ENCODE measurements at regions not wholly inside any gene's neighbourhood (a gene's known extent, or its start where the extent isn't known, plus 50 kb on each side); places are given as distances from the start of the nearest gene placed in this dataset.
"Not testable (repeated sequence)": the region's sequence is repeated elsewhere in the genome, so short reads cannot be mapped to it uniquely, and the experiment has no call there.

- no peak for DNase-seq
- intact Hi-C loops (cut with micrococcal nuclease; ENCODE audit: unreplicated experiment): no loop called here
- TF ChIP-seq, protein P1, sequence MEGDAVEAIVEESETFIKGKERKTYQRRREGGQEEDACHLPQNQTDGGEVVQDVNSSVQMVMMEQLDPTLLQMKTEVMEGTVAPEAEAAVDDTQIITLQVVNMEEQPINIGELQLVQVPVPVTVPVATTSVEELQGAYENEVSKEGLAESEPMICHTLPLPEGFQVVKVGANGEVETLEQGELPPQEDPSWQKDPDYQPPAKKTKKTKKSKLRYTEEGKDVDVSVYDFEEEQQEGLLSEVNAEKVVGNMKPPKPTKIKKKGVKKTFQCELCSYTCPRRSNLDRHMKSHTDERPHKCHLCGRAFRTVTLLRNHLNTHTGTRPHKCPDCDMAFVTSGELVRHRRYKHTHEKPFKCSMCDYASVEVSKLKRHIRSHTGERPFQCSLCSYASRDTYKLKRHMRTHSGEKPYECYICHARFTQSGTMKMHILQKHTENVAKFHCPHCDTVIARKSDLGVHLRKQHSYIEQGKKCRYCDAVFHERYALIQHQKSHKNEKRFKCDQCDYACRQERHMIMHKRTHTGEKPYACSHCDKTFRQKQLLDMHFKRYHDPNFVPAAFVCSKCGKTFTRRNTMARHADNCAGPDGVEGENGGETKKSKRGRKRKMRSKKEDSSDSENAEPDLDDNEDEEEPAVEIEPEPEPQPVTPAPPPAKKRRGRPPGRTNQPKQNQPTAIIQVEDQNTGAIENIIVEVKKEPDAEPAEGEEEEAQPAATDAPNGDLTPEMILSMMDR (IDR thresholded peaks at IDR 0.05; ENCODE audit: insufficient read depth in 1 of 2, low read depth in 1 of 2, low read length in 1 of 2, severe bottlenecking in 1 of 2, unreplicated experiment in 1 of 2): no peak
- H3K36me3 Mint-ChIP-seq (ENCODE audit: insufficient read depth, unreplicated experiment): no peaks in the 10 kb centered on the region
- H3K27ac Mint-ChIP-seq (ENCODE audit: unreplicated experiment): no peak overlapping the region
- Histone ChIP-seq H3K4me3 (ENCODE audit: low read depth, low read length) (no peak overlapping the region), H3K27me3 (replicated peaks; ENCODE audit: control insufficient read depth, insufficient read depth, low read length) (no peaks in the 10 kb centered on the region), H3K36me3 (ENCODE audit: control insufficient read depth, insufficient read depth, low read length) (no peaks in the 10 kb centered on the region), H3K9me3 (no peaks in the 10 kb centered on the region), H3K4me1 (no peaks in the 10 kb centered on the region)
- no peak overlapping the region for H3K4me3 Mint-ChIP-seq (ENCODE audit: unreplicated experiment)
- H3K4me1 Mint-ChIP-seq (ENCODE audit: low read depth, unreplicated experiment): no peaks in the 10 kb centered on the region
- H3K27me3 Mint-ChIP-seq (ENCODE audit: insufficient read depth, unreplicated experiment): no peaks in the 10 kb centered on the region
- H3K9me3 Mint-ChIP-seq (ENCODE audit: unreplicated experiment): peaks cover 11% of the 10 kb centered on the region
- ChIA-PET POLR2A (no interaction called here), CTCF (no interaction called here)
- BruUV-seq (replicated peaks): no TSS peak
Measured at GRCh38 chr10:38209332-38209731, 115.2 kb downstream of the ZNF37A start.

GRCh38 chr10:38209748-38210147 is 115.6 kb downstream of the ZNF37A start:
- BruUV-seq (replicated peaks); H3K27me3 ChIP-seq (replicated peaks; ENCODE audit: control insufficient read depth, insufficient read depth, low read length); H3K36me3 Mint-ChIP-seq (ENCODE audit: insufficient read depth, unreplicated experiment); H3K9me3 ChIP-seq; H3K36me3 ChIP-seq (ENCODE audit: control insufficient read depth, insufficient read depth, low read length); DNase-seq; POLR2A ChIA-PET; H3K27ac Mint-ChIP-seq (ENCODE audit: unreplicated experiment); H3K4me3 Mint-ChIP-seq (ENCODE audit: unreplicated experiment); H3K27me3 Mint-ChIP-seq (ENCODE audit: insufficient read depth, unreplicated experiment); H3K4me1 ChIP-seq; intact Hi-C loops (cut with micrococcal nuclease; ENCODE audit: unreplicated experiment); CTCF ChIA-PET; H3K4me3 ChIP-seq (ENCODE audit: low read depth, low read length); H3K4me1 Mint-ChIP-seq (ENCODE audit: low read depth, unreplicated experiment): not testable (repeated sequence)
- peaks cover 11% of the 10 kb centered on the region for H3K9me3 Mint-ChIP-seq (ENCODE audit: unreplicated experiment)

DNA sequence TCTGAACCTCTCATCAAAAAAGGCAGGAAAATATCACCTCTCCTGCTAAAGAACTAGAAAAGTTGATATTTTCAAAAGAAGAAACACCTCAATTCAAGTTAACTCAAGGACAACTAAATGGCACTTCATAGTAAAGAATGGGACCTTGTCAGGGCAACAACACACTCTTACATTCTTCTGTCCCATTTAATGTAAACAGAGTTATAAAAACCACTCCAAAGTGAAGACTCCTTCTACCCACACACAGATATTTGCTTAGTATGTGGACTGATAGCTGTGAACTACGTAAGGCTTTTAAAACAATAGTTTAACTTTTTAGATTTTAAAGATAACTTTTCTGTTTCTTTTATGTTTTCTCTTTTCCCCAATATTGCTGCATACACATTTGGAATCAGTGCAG is 118.3 kb downstream of the ZNF37A start:
- CTCF ChIA-PET: no interaction called here
- TF ChIP-seq, protein P1 (IDR thresholded peaks at IDR 0.05; ENCODE audit: insufficient read depth in 1 of 2, low read depth in 1 of 2, low read length in 1 of 2, severe bottlenecking in 1 of 2, unreplicated experiment in 1 of 2): no peak
- no TSS peak for BruUV-seq (replicated peaks)
- H3K36me3 Mint-ChIP-seq (ENCODE audit: insufficient read depth, unreplicated experiment): no peaks in the 10 kb centered on the region
- no peaks in the 10 kb centered on the region for H3K4me1 Mint-ChIP-seq (ENCODE audit: low read depth, unreplicated experiment)
- Histone ChIP-seq H3K4me3 (ENCODE audit: low read depth, low read length) (no peak overlapping the region), H3K9me3 (no peaks in the 10 kb centered on the region), H3K27me3 (replicated peaks; ENCODE audit: control insufficient read depth, insufficient read depth, low read length) (no peaks in the 10 kb centered on the region), H3K36me3 (ENCODE audit: control insufficient read depth, insufficient read depth, low read length) (no peaks in the 10 kb centered on the region), H3K4me1 (no peaks in the 10 kb centered on the region)
- intact Hi-C loops (cut with micrococcal nuclease; ENCODE audit: unreplicated experiment): no loop called here
- no peak for DNase-seq
- H3K9me3 Mint-ChIP-seq (ENCODE audit: unreplicated experiment): no peaks in the 10 kb centered on the region
- POLR2A ChIA-PET: no interaction called here
- no peaks in the 10 kb centered on the region for H3K27me3 Mint-ChIP-seq (ENCODE audit: insufficient read depth, unreplicated experiment)
- no peak overlapping the region for H3K27ac Mint-ChIP-seq (ENCODE audit: unreplicated experiment)
- no peak overlapping the region for H3K4me3 Mint-ChIP-seq (ENCODE audit: unreplicated experiment)

GRCh38 chr10:38226385-38226784 is 132.2 kb downstream of the ZNF37A start:
- Mint-ChIP-seq H3K27ac (ENCODE audit: unreplicated experiment) (no peak overlapping the region), H3K36me3 (ENCODE audit: insufficient read depth, unreplicated experiment) (no peaks in the 10 kb centered on the region), H3K27me3 (ENCODE audit: insufficient read depth, unreplicated experiment) (no peaks in the 10 kb centered on the region), H3K4me1 (ENCODE audit: low read depth, unreplicated experiment) (no peaks in the 10 kb centered on the region), H3K9me3 (ENCODE audit: unreplicated experiment) (peaks cover 12% of the 10 kb centered on the region), H3K4me3 (ENCODE audit: unreplicated experiment) (no peak overlapping the region)
- ChIA-PET CTCF (no interaction called here), POLR2A (no interaction called here)
- BruUV-seq (replicated peaks): no TSS peak
- intact Hi-C loops (cut with micrococcal nuclease; ENCODE audit: unreplicated experiment): no loop called here
- Histone ChIP-seq H3K27me3 (replicated peaks; ENCODE audit: control insufficient read depth, insufficient read depth, low read length) (no peaks in the 10 kb centered on the region; the same call in 1 of the 2 replicates), H3K4me1 (no peaks in the 10 kb centered on the region), H3K36me3 (ENCODE audit: control insufficient read depth, insufficient read depth, low read length) (no peaks in the 10 kb centered on the region), H3K4me3 (ENCODE audit: low read depth, low read length) (no peak overlapping the region), H3K9me3 (peaks cover 11% of the 10 kb centered on the region; the same call in 1 of the 2 replicates)
- DNase-seq: no peak
- TF ChIP-seq, protein P1 (IDR thresholded peaks at IDR 0.05; ENCODE audit: insufficient read depth in 1 of 2, low read depth in 1 of 2, low read length in 1 of 2, severe bottlenecking in 1 of 2, unreplicated experiment in 1 of 2): no peak
